ENCODE measurements at regions not wholly inside any gene's neighbourhood (a gene's known extent, or its start where the extent isn't known, plus 50 kb on each side); places are given as distances from the start of the nearest gene placed in this dataset.
"Not testable (repeated sequence)": the region's sequence is repeated elsewhere in the genome, so short reads cannot be mapped to it uniquely, and the experiment has no call there.

- H3K9me3 ChIP-seq (ENCODE audit: control insufficient read depth, insufficient read depth, low read length); intact Hi-C loops (cut with micrococcal nuclease); H3K4me1 ChIP-seq (ENCODE audit: control insufficient read depth, insufficient read depth, low read length); H3K36me3 ChIP-seq (ENCODE audit: control insufficient read depth, insufficient read depth, low read length); H3K9me3 Mint-ChIP-seq; ATAC-seq; H3K4me3 ChIP-seq (ENCODE audit: low read length); H3K4me3 Mint-ChIP-seq; H3K27me3 Mint-ChIP-seq (ENCODE audit: low read depth in 2 of 2); H3K4me1 Mint-ChIP-seq; H3K27me3 ChIP-seq (ENCODE audit: control insufficient read depth, insufficient read depth, low read length); H3K36me3 Mint-ChIP-seq; H3K27ac ChIP-seq (ENCODE audit: low read length); H3K27ac Mint-ChIP-seq; DNase-seq: not testable (repeated sequence)
- 95% methylated on average over 3 of the region's 17 CpGs for WGBS (ENCODE audit: insufficient coverage)
Measured at GRCh38 chr9:41779897-41780406, 349.3 kb downstream of the CNTNAP3B start.

DNA sequence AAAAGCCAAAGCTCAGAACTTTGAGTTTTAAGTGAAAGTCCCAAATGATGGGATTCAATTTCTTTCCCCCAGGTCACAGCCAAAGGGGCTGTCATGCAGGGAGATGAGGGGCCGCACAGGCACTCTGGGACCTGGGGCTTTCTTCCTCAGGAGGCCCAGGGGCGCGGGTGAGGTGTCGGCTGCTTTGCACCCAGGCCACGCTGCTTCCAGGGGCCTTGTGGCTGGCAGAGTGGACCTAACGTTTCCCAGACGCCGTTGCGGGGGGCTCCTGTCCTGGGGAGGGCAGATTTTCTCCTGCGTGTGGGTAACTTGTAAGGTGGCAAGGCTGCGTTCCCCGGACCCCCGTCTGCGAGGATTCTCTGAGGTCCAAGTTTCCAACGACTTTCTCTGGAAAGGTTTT, 350.0 kb downstream of the CNTNAP3B start:
- H3K27me3 ChIP-seq (ENCODE audit: control insufficient read depth, insufficient read depth, low read length); H3K27ac Mint-ChIP-seq; H3K4me1 ChIP-seq (ENCODE audit: control insufficient read depth, insufficient read depth, low read length); intact Hi-C loops (cut with micrococcal nuclease); H3K36me3 ChIP-seq (ENCODE audit: control insufficient read depth, insufficient read depth, low read length); H3K27me3 Mint-ChIP-seq (ENCODE audit: low read depth in 2 of 2); H3K36me3 Mint-ChIP-seq; DNase-seq; H3K9me3 Mint-ChIP-seq; H3K4me3 ChIP-seq (ENCODE audit: low read length); ATAC-seq; H3K9me3 ChIP-seq (ENCODE audit: control insufficient read depth, insufficient read depth, low read length); H3K4me1 Mint-ChIP-seq; H3K27ac ChIP-seq (ENCODE audit: low read length); H3K4me3 Mint-ChIP-seq: not testable (repeated sequence)
- 94% methylated on average over 15 of the region's 15 CpGs for WGBS (ENCODE audit: insufficient coverage)

DNA sequence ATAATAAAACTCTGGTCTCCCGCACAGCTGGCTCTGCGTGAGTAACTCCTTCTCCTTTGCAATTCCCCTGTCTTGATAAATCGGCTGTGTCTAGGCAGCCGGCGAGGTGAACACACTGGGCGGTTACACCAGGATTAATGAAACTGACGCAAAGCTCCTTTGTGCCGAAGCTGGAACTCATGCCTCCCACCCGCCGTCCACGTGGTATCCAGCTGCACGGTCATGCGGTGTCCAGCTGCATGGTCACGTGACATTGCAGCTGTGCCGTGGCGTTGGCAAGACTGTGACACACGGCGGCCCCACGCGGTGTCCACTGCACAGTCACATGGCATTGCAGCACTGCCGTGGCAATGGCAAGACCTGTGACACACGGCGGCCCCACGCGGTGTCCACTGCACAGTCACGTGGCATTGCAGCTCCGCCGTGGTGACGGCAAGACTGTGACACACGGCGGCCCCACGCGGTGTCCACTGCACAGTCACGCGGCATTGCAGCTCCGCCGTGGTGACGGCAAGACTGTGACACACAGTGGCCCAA, 350.6 kb downstream of the CNTNAP3B start:
- H3K4me1 ChIP-seq (ENCODE audit: control insufficient read depth, insufficient read depth, low read length); H3K9me3 ChIP-seq (ENCODE audit: control insufficient read depth, insufficient read depth, low read length); H3K27me3 Mint-ChIP-seq (ENCODE audit: low read depth in 2 of 2); H3K4me1 Mint-ChIP-seq; H3K27ac Mint-ChIP-seq; ATAC-seq; H3K4me3 ChIP-seq (ENCODE audit: low read length); H3K36me3 Mint-ChIP-seq; H3K9me3 Mint-ChIP-seq; H3K36me3 ChIP-seq (ENCODE audit: control insufficient read depth, insufficient read depth, low read length); H3K27ac ChIP-seq (ENCODE audit: low read length); intact Hi-C loops (cut with micrococcal nuclease); DNase-seq; H3K4me3 Mint-ChIP-seq; H3K27me3 ChIP-seq (ENCODE audit: control insufficient read depth, insufficient read depth, low read length): not testable (repeated sequence)
- 97% methylated on average over 21 of the region's 38 CpGs for WGBS (ENCODE audit: insufficient coverage)

GRCh38 chr9:41777536-41777935, 351.7 kb downstream of the CNTNAP3B start:
- intact Hi-C loops (cut with micrococcal nuclease); H3K27ac ChIP-seq (ENCODE audit: low read length); H3K27ac Mint-ChIP-seq; H3K27me3 ChIP-seq (ENCODE audit: control insufficient read depth, insufficient read depth, low read length); H3K4me1 ChIP-seq (ENCODE audit: control insufficient read depth, insufficient read depth, low read length); H3K27me3 Mint-ChIP-seq (ENCODE audit: low read depth in 2 of 2); H3K36me3 Mint-ChIP-seq; H3K9me3 Mint-ChIP-seq; H3K4me3 Mint-ChIP-seq; H3K4me1 Mint-ChIP-seq; H3K36me3 ChIP-seq (ENCODE audit: control insufficient read depth, insufficient read depth, low read length); H3K4me3 ChIP-seq (ENCODE audit: low read length); ATAC-seq; DNase-seq; H3K9me3 ChIP-seq (ENCODE audit: control insufficient read depth, insufficient read depth, low read length): not testable (repeated sequence)
- no CpG with 5 or more reads among the region's 10 CpGs for WGBS (ENCODE audit: insufficient coverage)

GRCh38 chr9:41772541-41772940, 356.7 kb downstream of the CNTNAP3B start:
- H3K4me3 Mint-ChIP-seq; H3K36me3 ChIP-seq (ENCODE audit: control insufficient read depth, insufficient read depth, low read length); DNase-seq; H3K36me3 Mint-ChIP-seq; intact Hi-C loops (cut with micrococcal nuclease); H3K27me3 Mint-ChIP-seq (ENCODE audit: low read depth in 2 of 2); H3K27ac ChIP-seq (ENCODE audit: low read length); ATAC-seq; H3K9me3 Mint-ChIP-seq; H3K27ac Mint-ChIP-seq; H3K9me3 ChIP-seq (ENCODE audit: control insufficient read depth, insufficient read depth, low read length); H3K4me1 Mint-ChIP-seq; H3K27me3 ChIP-seq (ENCODE audit: control insufficient read depth, insufficient read depth, low read length); H3K4me3 ChIP-seq (ENCODE audit: low read length); H3K4me1 ChIP-seq (ENCODE audit: control insufficient read depth, insufficient read depth, low read length): not testable (repeated sequence)
- 24% methylated on average over 2 of the region's 7 CpGs for WGBS (ENCODE audit: insufficient coverage)

- H3K4me1 ChIP-seq (ENCODE audit: control insufficient read depth, insufficient read depth, low read length); H3K4me3 ChIP-seq (ENCODE audit: low read length); DNase-seq; H3K4me1 Mint-ChIP-seq; H3K27me3 Mint-ChIP-seq (ENCODE audit: low read depth in 2 of 2); H3K27ac ChIP-seq (ENCODE audit: low read length); H3K4me3 Mint-ChIP-seq; H3K36me3 Mint-ChIP-seq; ATAC-seq; H3K9me3 ChIP-seq (ENCODE audit: control insufficient read depth, insufficient read depth, low read length); H3K27me3 ChIP-seq (ENCODE audit: control insufficient read depth, insufficient read depth, low read length); H3K27ac Mint-ChIP-seq; H3K9me3 Mint-ChIP-seq; H3K36me3 ChIP-seq (ENCODE audit: control insufficient read depth, insufficient read depth, low read length); intact Hi-C loops (cut with micrococcal nuclease): not testable (repeated sequence)
- WGBS (ENCODE audit: insufficient coverage) = no CpG with 5 or more reads among the region's 12 CpGs
Measured at GRCh38 chr9:41771693-41772092, 357.5 kb downstream of the CNTNAP3B start.

DNA sequence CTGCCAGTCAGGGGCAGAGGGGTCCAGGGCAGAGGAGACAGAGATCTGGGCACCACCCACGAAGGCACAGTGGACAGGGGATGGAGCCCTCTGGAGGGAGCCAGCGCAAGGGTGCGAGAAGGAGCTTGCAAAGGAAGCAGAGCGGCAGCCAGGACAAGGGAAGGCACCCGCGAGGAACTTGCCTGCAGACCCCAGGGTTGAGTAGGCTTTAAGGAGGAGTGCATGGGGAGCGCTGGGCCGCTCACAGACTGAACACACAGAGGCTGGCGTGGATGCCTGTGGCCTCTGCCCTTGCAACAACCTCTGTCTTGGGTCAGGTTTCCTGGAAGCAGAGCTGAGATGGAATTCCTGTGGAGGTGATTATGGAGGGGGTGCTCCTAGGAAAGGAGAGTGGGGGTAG, 374.4 kb downstream of the CNTNAP3B start:
- H3K4me1 Mint-ChIP-seq; DNase-seq; H3K9me3 Mint-ChIP-seq; H3K4me1 ChIP-seq (ENCODE audit: control insufficient read depth, insufficient read depth, low read length); H3K36me3 Mint-ChIP-seq; H3K27ac ChIP-seq (ENCODE audit: low read length); H3K9me3 ChIP-seq (ENCODE audit: control insufficient read depth, insufficient read depth, low read length); H3K36me3 ChIP-seq (ENCODE audit: control insufficient read depth, insufficient read depth, low read length); H3K27me3 Mint-ChIP-seq (ENCODE audit: low read depth in 2 of 2); H3K27me3 ChIP-seq (ENCODE audit: control insufficient read depth, insufficient read depth, low read length); intact Hi-C loops (cut with micrococcal nuclease); H3K4me3 ChIP-seq (ENCODE audit: low read length); H3K4me3 Mint-ChIP-seq; H3K27ac Mint-ChIP-seq; ATAC-seq: not testable (repeated sequence)
- WGBS (ENCODE audit: insufficient coverage) = no CpG with 5 or more reads among the region's 9 CpGs

GRCh38 chr9:41754403-41754802, 374.8 kb downstream of the CNTNAP3B start:
- H3K27me3 ChIP-seq (ENCODE audit: control insufficient read depth, insufficient read depth, low read length); H3K4me1 ChIP-seq (ENCODE audit: control insufficient read depth, insufficient read depth, low read length); H3K9me3 ChIP-seq (ENCODE audit: control insufficient read depth, insufficient read depth, low read length); H3K36me3 ChIP-seq (ENCODE audit: control insufficient read depth, insufficient read depth, low read length); ATAC-seq; H3K27me3 Mint-ChIP-seq (ENCODE audit: low read depth in 2 of 2); intact Hi-C loops (cut with micrococcal nuclease); H3K4me1 Mint-ChIP-seq; H3K4me3 Mint-ChIP-seq; H3K27ac ChIP-seq (ENCODE audit: low read length); H3K9me3 Mint-ChIP-seq; H3K4me3 ChIP-seq (ENCODE audit: low read length); DNase-seq; H3K27ac Mint-ChIP-seq; H3K36me3 Mint-ChIP-seq: not testable (repeated sequence)
- WGBS (ENCODE audit: insufficient coverage) = 81% methylated on average over 2 of the region's 15 CpGs
